IPS-15b (cell line): ENCODE measurements at regions not wholly inside any gene's neighbourhood (a gene's known extent, or its start where the extent isn't known, plus 50 kb on each side); places are given as distances from the start of the nearest gene placed in this dataset.

Source experiments
- H3K27me3 ChIP-seq: one replicate; pipeline ENCODE4 v1.6.1; 2013; ENCODE audit warnings: low read length; ENCODE audit not compliant: control insufficient read depth, insufficient read depth
- H3K36me3 ChIP-seq: one replicate; pipeline ENCODE4 v1.6.1; 2013; ENCODE audit warnings: low read length; ENCODE audit not compliant: control insufficient read depth, insufficient read depth
- H3K4me1 ChIP-seq: one replicate; pipeline ENCODE4 v1.6.1; 2013; ENCODE audit warnings: mild to moderate bottlenecking, low read length; ENCODE audit not compliant: control insufficient read depth, insufficient read depth
- H3K4me3 ChIP-seq: one replicate; pipeline ENCODE4 v1.5.1; 2013; ENCODE audit warnings: low read depth, low read length
- H3K9ac ChIP-seq: one replicate; pipeline ENCODE4 v1.6.1; 2013; ENCODE audit warnings: low read depth, mild to moderate bottlenecking, low read length
- H3K9me3 ChIP-seq: one replicate; pipeline ENCODE4 v1.6.1; 2013; ENCODE audit warnings: mild to moderate bottlenecking, low read length; ENCODE audit not compliant: control insufficient read depth, insufficient read depth

GRCh38 chr2:185161701-185162100, 563.4 kb downstream of the ZNF804A start:
- Histone ChIP-seq H3K9ac (no peak overlapping the region), H3K9me3 (no peaks in the 10 kb centered on the region), H3K27me3 (no peaks in the 10 kb centered on the region), H3K4me1 (no peaks in the 10 kb centered on the region), H3K4me3 (no peak overlapping the region), H3K36me3 (no peaks in the 10 kb centered on the region)

GRCh38 chr2:185174353-185174752, 564.3 kb upstream of the FSIP2 start:
- no peaks in the 10 kb centered on the region for H3K27me3 ChIP-seq
- H3K9me3 ChIP-seq, result no peaks in the 10 kb centered on the region
- no peak overlapping the region for H3K9ac ChIP-seq
- no peak overlapping the region for H3K4me3 ChIP-seq
- H3K36me3 ChIP-seq, result no peaks in the 10 kb centered on the region
- H3K4me1 ChIP-seq, result no peaks in the 10 kb centered on the region

- Histone ChIP-seq H3K9me3 (no peaks in the 10 kb centered on the region), H3K36me3 (no peaks in the 10 kb centered on the region), H3K4me1 (no peaks in the 10 kb centered on the region), H3K9ac (no peak overlapping the region), H3K27me3 (no peaks in the 10 kb centered on the region), H3K4me3 (no peak overlapping the region)
These were observed 558.9 kb upstream of the FSIP2 start for GRCh38 chr2:185179743-185180142.

GRCh38 chr2:185181901-185182300, 556.7 kb upstream of the FSIP2 start:
- Histone ChIP-seq H3K36me3 (no peaks in the 10 kb centered on the region), H3K4me3 (no peak overlapping the region), H3K9me3 (no peaks in the 10 kb centered on the region), H3K27me3 (no peaks in the 10 kb centered on the region), H3K9ac (no peak overlapping the region), H3K4me1 (no peaks in the 10 kb centered on the region)

GRCh38 chr2:185185044-185185443, 553.6 kb upstream of the FSIP2 start:
- Histone ChIP-seq H3K4me3 (no peak overlapping the region), H3K9me3 (no peaks in the 10 kb centered on the region), H3K36me3 (no peaks in the 10 kb centered on the region), H3K4me1 (no peaks in the 10 kb centered on the region), H3K27me3 (no peaks in the 10 kb centered on the region), H3K9ac (no peak overlapping the region)

GRCh38 chr2:185187421-185187820, 551.2 kb upstream of the FSIP2 start:
- no peaks in the 10 kb centered on the region for H3K27me3 ChIP-seq
- no peaks in the 10 kb centered on the region for H3K9me3 ChIP-seq
- H3K4me1 ChIP-seq, result no peaks in the 10 kb centered on the region
- H3K9ac ChIP-seq, result no peak overlapping the region
- no peak overlapping the region for H3K4me3 ChIP-seq
- no peaks in the 10 kb centered on the region for H3K36me3 ChIP-seq

GRCh38 chr2:185188656-185189055, 549.9 kb upstream of the FSIP2 start:
- Histone ChIP-seq H3K9ac (no peak overlapping the region), H3K9me3 (no peaks in the 10 kb centered on the region), H3K36me3 (no peaks in the 10 kb centered on the region), H3K27me3 (no peaks in the 10 kb centered on the region), H3K4me3 (no peak overlapping the region), H3K4me1 (no peaks in the 10 kb centered on the region)

- H3K4me3 ChIP-seq, result no peak overlapping the region
- H3K9ac ChIP-seq, result no peak overlapping the region
- H3K36me3 ChIP-seq, result no peaks in the 10 kb centered on the region
- H3K4me1 ChIP-seq, result no peaks in the 10 kb centered on the region
- no peaks in the 10 kb centered on the region for H3K27me3 ChIP-seq
- no peaks in the 10 kb centered on the region for H3K9me3 ChIP-seq
These were observed 537.5 kb upstream of the FSIP2 start for GRCh38 chr2:185201063-185201462.

- Histone ChIP-seq H3K36me3 (no peaks in the 10 kb centered on the region), H3K27me3 (no peaks in the 10 kb centered on the region), H3K9me3 (no peaks in the 10 kb centered on the region)
These were observed 536.2 kb upstream of the FSIP2 start for GRCh38 chr2:185202381-185202780.

GRCh38 chr2:185202945-185203528, 535.6 kb upstream of the FSIP2 start:
- no peaks in the 10 kb centered on the region for H3K36me3 ChIP-seq
- no peaks in the 10 kb centered on the region for H3K9me3 ChIP-seq
- no peak overlapping the region for H3K4me3 ChIP-seq
- H3K27me3 ChIP-seq, result no peaks in the 10 kb centered on the region
- H3K9ac ChIP-seq, result no peak overlapping the region
- no peaks in the 10 kb centered on the region for H3K4me1 ChIP-seq

More at GRCh38 chr2:185202381-185202780, 536.2 kb upstream of the FSIP2 start:
- H3K9ac ChIP-seq, result no peak overlapping the region
- H3K4me1 ChIP-seq, result no peaks in the 10 kb centered on the region
- H3K4me3 ChIP-seq, result no peak overlapping the region

GRCh38 chr2:185208261-185208660, 530.3 kb upstream of the FSIP2 start:
- no peak overlapping the region for H3K9ac ChIP-seq
- H3K4me3 ChIP-seq, result no peak overlapping the region
- H3K9me3 ChIP-seq, result no peaks in the 10 kb centered on the region
- H3K27me3 ChIP-seq, result no peaks in the 10 kb centered on the region
- H3K36me3 ChIP-seq, result no peaks in the 10 kb centered on the region
- H3K4me1 ChIP-seq, result no peaks in the 10 kb centered on the region

- Histone ChIP-seq H3K9me3 (no peaks in the 10 kb centered on the region), H3K4me3 (no peak overlapping the region), H3K9ac (no peak overlapping the region), H3K4me1 (no peaks in the 10 kb centered on the region), H3K36me3 (no peaks in the 10 kb centered on the region), H3K27me3 (no peaks in the 10 kb centered on the region)
These were observed 523.1 kb upstream of the FSIP2 start for GRCh38 chr2:185215497-185215896.
